ENCODE measurements at regions not wholly inside any gene's neighbourhood (a gene's known extent, or its start where the extent isn't known, plus 50 kb on each side); places are given as distances from the start of the nearest gene placed in this dataset.

GRCh38 chr14:26896447-26896846 is 298.6 kb upstream of the NOVA1 start:
- H3K9me3 ChIP-seq (ENCODE audit: control insufficient read depth, insufficient read depth, low read length): no peaks in the 10 kb centered on the region

GRCh38 chr14:26897196-26897595 is 299.4 kb upstream of the NOVA1 start:
- H4K20me1 ChIP-seq (ENCODE audit: control insufficient read depth, insufficient read depth, low read depth, low read length): no peaks in the 10 kb centered on the region
- H3K36me3 ChIP-seq (ENCODE audit: control insufficient read depth, low read length): no peaks in the 10 kb centered on the region
- H3K27ac ChIP-seq (ENCODE audit: low read depth, low read length): no peak overlapping the region
- no peak overlapping the region for H3K4me3 ChIP-seq (ENCODE audit: low read length)
- no peaks in the 10 kb centered on the region for H3K79me2 ChIP-seq (ENCODE audit: control insufficient read depth, low read length)
- H3K9me3 ChIP-seq (ENCODE audit: control insufficient read depth, insufficient read depth, low read length): no peaks in the 10 kb centered on the region
- no peaks in the 10 kb centered on the region for H3K4me1 ChIP-seq (ENCODE audit: control insufficient read depth, low read length)
- no peaks in the 10 kb centered on the region for H3K9me2 ChIP-seq (replicated peaks; ENCODE audit: control insufficient read depth, low read length)
- no peak overlapping the region for H3K4me2 ChIP-seq (ENCODE audit: low read length)
- TF ChIP-seq CTCF (IDR thresholded peaks at IDR 0.05; ENCODE audit: low read depth, low read length, poor library complexity, severe bottlenecking): no peak
- TF ChIP-seq EZH2phosphoT487 (IDR thresholded peaks at IDR 0.05; ENCODE audit: borderline replicate concordance, low read length): no peak
- H3K27me3 ChIP-seq (ENCODE audit: control insufficient read depth, low read length): no peaks in the 10 kb centered on the region
- no peaks in the 10 kb centered on the region for H3F3A ChIP-seq (ENCODE audit: control insufficient read depth, insufficient read depth)

More at GRCh38 chr14:26896447-26896846, 298.6 kb upstream of the NOVA1 start:
- no peaks in the 10 kb centered on the region for H3K9me2 ChIP-seq (replicated peaks; ENCODE audit: control insufficient read depth, low read length)
- TF ChIP-seq EZH2phosphoT487 (IDR thresholded peaks at IDR 0.05; ENCODE audit: borderline replicate concordance, low read length): no peak
- no peak for TF ChIP-seq CTCF (IDR thresholded peaks at IDR 0.05; ENCODE audit: low read depth, low read length, poor library complexity, severe bottlenecking)
- H3K79me2 ChIP-seq (ENCODE audit: control insufficient read depth, low read length): no peaks in the 10 kb centered on the region
- H4K20me1 ChIP-seq (ENCODE audit: control insufficient read depth, insufficient read depth, low read depth, low read length): no peaks in the 10 kb centered on the region
- no peaks in the 10 kb centered on the region for H3K36me3 ChIP-seq (ENCODE audit: control insufficient read depth, low read length)
- H3K27ac ChIP-seq (ENCODE audit: low read depth, low read length): no peak overlapping the region
- no peaks in the 10 kb centered on the region for H3F3A ChIP-seq (ENCODE audit: control insufficient read depth, insufficient read depth)
- no peaks in the 10 kb centered on the region for H3K27me3 ChIP-seq (ENCODE audit: control insufficient read depth, low read length)
- H3K4me2 ChIP-seq (ENCODE audit: low read length): no peak overlapping the region
- no peaks in the 10 kb centered on the region for H3K4me1 ChIP-seq (ENCODE audit: control insufficient read depth, low read length)
- H3K4me3 ChIP-seq (ENCODE audit: low read length): no peak overlapping the region

- Histone ChIP-seq H3K4me2 (ENCODE audit: low read length) (no peak overlapping the region), H4K20me1 (ENCODE audit: control insufficient read depth, insufficient read depth, low read depth, low read length) (no peaks in the 10 kb centered on the region), H3K9me3 (ENCODE audit: control insufficient read depth, insufficient read depth, low read length) (no peaks in the 10 kb centered on the region), H3K27ac (ENCODE audit: low read depth, low read length) (no peak overlapping the region), H3F3A (ENCODE audit: control insufficient read depth, insufficient read depth) (no peaks in the 10 kb centered on the region), H3K36me3 (ENCODE audit: control insufficient read depth, low read length) (no peaks in the 10 kb centered on the region), H3K27me3 (ENCODE audit: control insufficient read depth, low read length) (no peaks in the 10 kb centered on the region), H3K4me1 (ENCODE audit: control insufficient read depth, low read length) (no peaks in the 10 kb centered on the region), H3K79me2 (ENCODE audit: control insufficient read depth, low read length) (no peaks in the 10 kb centered on the region), H3K4me3 (ENCODE audit: low read length) (no peak overlapping the region), H3K9me2 (replicated peaks; ENCODE audit: control insufficient read depth, low read length) (no peaks in the 10 kb centered on the region)
- TF ChIP-seq EZH2phosphoT487 (IDR thresholded peaks at IDR 0.05; ENCODE audit: borderline replicate concordance, low read length) (no peak), CTCF (IDR thresholded peaks at IDR 0.05; ENCODE audit: low read depth, low read length, poor library complexity, severe bottlenecking) (no peak)
Measured at GRCh38 chr14:26905229-26905628, 307.4 kb upstream of the NOVA1 start.

- no peak overlapping the region for H3K27ac ChIP-seq (ENCODE audit: low read depth, low read length)
- TF ChIP-seq EZH2phosphoT487 (IDR thresholded peaks at IDR 0.05; ENCODE audit: borderline replicate concordance, low read length): no peak
- TF ChIP-seq CTCF (IDR thresholded peaks at IDR 0.05; ENCODE audit: low read depth, low read length, poor library complexity, severe bottlenecking): no peak
- H3K9me2 ChIP-seq (replicated peaks; ENCODE audit: control insufficient read depth, low read length): no peaks in the 10 kb centered on the region
- H3F3A ChIP-seq (ENCODE audit: control insufficient read depth, insufficient read depth): no peaks in the 10 kb centered on the region
- no peaks in the 10 kb centered on the region for H3K27me3 ChIP-seq (ENCODE audit: control insufficient read depth, low read length)
- no peaks in the 10 kb centered on the region for H3K36me3 ChIP-seq (ENCODE audit: control insufficient read depth, low read length)
- no peak overlapping the region for H3K4me2 ChIP-seq (ENCODE audit: low read length)
- H3K79me2 ChIP-seq (ENCODE audit: control insufficient read depth, low read length): no peaks in the 10 kb centered on the region
- no peak overlapping the region for H3K4me3 ChIP-seq (ENCODE audit: low read length)
- no peaks in the 10 kb centered on the region for H3K4me1 ChIP-seq (ENCODE audit: control insufficient read depth, low read length)
- no peaks in the 10 kb centered on the region for H3K9me3 ChIP-seq (ENCODE audit: control insufficient read depth, insufficient read depth, low read length)
- H4K20me1 ChIP-seq (ENCODE audit: control insufficient read depth, insufficient read depth, low read depth, low read length): no peaks in the 10 kb centered on the region
Measured at GRCh38 chr14:26913786-26914185, 316.0 kb upstream of the NOVA1 start.

All from DOHH2 (cell line).